ENCODE measurements at regions not wholly inside any gene's neighbourhood (a gene's known extent, or its start where the extent isn't known, plus 50 kb on each side); places are given as distances from the start of the nearest gene placed in this dataset.

- no peaks in the 10 kb centered on the region for H3K27me3 ChIP-seq
- no peak overlapping the region for H3K27ac ChIP-seq
- H3K36me3 ChIP-seq, result no peaks in the 10 kb centered on the region
- DNase-seq, result no peak
- TF ChIP-seq CTCF (IDR thresholded peaks at IDR 0.05) (no peak), POLR2A (IDR thresholded peaks at IDR 0.05) (no peak)
- H3K9me3 ChIP-seq, result no peaks in the 10 kb centered on the region
- H3K4me1 ChIP-seq, result no peaks in the 10 kb centered on the region
- H3K4me3 ChIP-seq, result no peak overlapping the region
These were observed 56.3 kb downstream of the SLC24A2 start for GRCh38 chr9:19732441-19732951.

GRCh38 chr9:19728101-19728500, 60.7 kb downstream of the SLC24A2 start:
- H3K4me1 ChIP-seq, result no peaks in the 10 kb centered on the region
- H3K27ac ChIP-seq, result no peak overlapping the region
- H3K9me3 ChIP-seq, result no peaks in the 10 kb centered on the region
- no peak for TF ChIP-seq POLR2A (IDR thresholded peaks at IDR 0.05)
- no peak for TF ChIP-seq CTCF (IDR thresholded peaks at IDR 0.05)
- no peak overlapping the region for H3K4me3 ChIP-seq
- DNase-seq, result no peak
- no peaks in the 10 kb centered on the region for H3K36me3 ChIP-seq
- no peaks in the 10 kb centered on the region for H3K27me3 ChIP-seq

- Histone ChIP-seq H3K4me1 (no peaks in the 10 kb centered on the region), H3K27ac (no peak overlapping the region), H3K4me3 (no peak overlapping the region), H3K36me3 (no peaks in the 10 kb centered on the region), H3K9me3 (no peaks in the 10 kb centered on the region), H3K27me3 (no peaks in the 10 kb centered on the region)
- no peak for DNase-seq
- TF ChIP-seq POLR2A (IDR thresholded peaks at IDR 0.05) (no peak), CTCF (IDR thresholded peaks at IDR 0.05) (no peak)
These were observed 62.9 kb downstream of the SLC24A2 start for GRCh38 chr9:19725970-19726369.

- Histone ChIP-seq H3K9me3 (no peaks in the 10 kb centered on the region), H3K36me3 (no peaks in the 10 kb centered on the region), H3K4me3 (no peak overlapping the region), H3K27ac (no peak overlapping the region), H3K4me1 (no peaks in the 10 kb centered on the region), H3K27me3 (no peaks in the 10 kb centered on the region)
- DNase-seq, result no peak
- no peak for TF ChIP-seq CTCF (IDR thresholded peaks at IDR 0.05)
- TF ChIP-seq POLR2A (IDR thresholded peaks at IDR 0.05), result no peak
These were observed 68.5 kb downstream of the SLC24A2 start for GRCh38 chr9:19720377-19720776.

- H3K9me3 ChIP-seq, result no peaks in the 10 kb centered on the region
- H3K4me3 ChIP-seq, result no peak overlapping the region
- no peaks in the 10 kb centered on the region for H3K4me1 ChIP-seq
- DNase-seq, result no peak
- no peak for TF ChIP-seq CTCF (IDR thresholded peaks at IDR 0.05)
- TF ChIP-seq POLR2A (IDR thresholded peaks at IDR 0.05), result no peak
- no peaks in the 10 kb centered on the region for H3K36me3 ChIP-seq
- H3K27ac ChIP-seq, result no peak overlapping the region
- no peaks in the 10 kb centered on the region for H3K27me3 ChIP-seq
These were observed 85.1 kb downstream of the SLC24A2 start for GRCh38 chr9:19703702-19704101.

GRCh38 chr9:19701991-19702390, 86.8 kb downstream of the SLC24A2 start:
- no peaks in the 10 kb centered on the region for H3K4me1 ChIP-seq
- no peaks in the 10 kb centered on the region for H3K36me3 ChIP-seq
- TF ChIP-seq CTCF (IDR thresholded peaks at IDR 0.05) (no peak), POLR2A (IDR thresholded peaks at IDR 0.05) (no peak)
- H3K4me3 ChIP-seq, result no peak overlapping the region
- DNase-seq, result no peak
- no peaks in the 10 kb centered on the region for H3K9me3 ChIP-seq
- no peaks in the 10 kb centered on the region for H3K27me3 ChIP-seq
- no peak overlapping the region for H3K27ac ChIP-seq

Measured in Peyer's patch (tissue), 4 donors.